GM21526 (cell line): ENCODE measurements at regions not wholly inside any gene's neighbourhood (a gene's known extent, or its start where the extent isn't known, plus 50 kb on each side); places are given as distances from the start of the nearest gene placed in this dataset.

ENCODE experiments used
- ATAC-seq: cut with Tn5 transposase; IDR thresholded peaks from one replicate; pipeline ENCODE4 v1.9.1; 2021; ENCODE audit warnings: moderate library complexity; ENCODE audit not compliant: unreplicated experiment, low FRiP score

DNA sequence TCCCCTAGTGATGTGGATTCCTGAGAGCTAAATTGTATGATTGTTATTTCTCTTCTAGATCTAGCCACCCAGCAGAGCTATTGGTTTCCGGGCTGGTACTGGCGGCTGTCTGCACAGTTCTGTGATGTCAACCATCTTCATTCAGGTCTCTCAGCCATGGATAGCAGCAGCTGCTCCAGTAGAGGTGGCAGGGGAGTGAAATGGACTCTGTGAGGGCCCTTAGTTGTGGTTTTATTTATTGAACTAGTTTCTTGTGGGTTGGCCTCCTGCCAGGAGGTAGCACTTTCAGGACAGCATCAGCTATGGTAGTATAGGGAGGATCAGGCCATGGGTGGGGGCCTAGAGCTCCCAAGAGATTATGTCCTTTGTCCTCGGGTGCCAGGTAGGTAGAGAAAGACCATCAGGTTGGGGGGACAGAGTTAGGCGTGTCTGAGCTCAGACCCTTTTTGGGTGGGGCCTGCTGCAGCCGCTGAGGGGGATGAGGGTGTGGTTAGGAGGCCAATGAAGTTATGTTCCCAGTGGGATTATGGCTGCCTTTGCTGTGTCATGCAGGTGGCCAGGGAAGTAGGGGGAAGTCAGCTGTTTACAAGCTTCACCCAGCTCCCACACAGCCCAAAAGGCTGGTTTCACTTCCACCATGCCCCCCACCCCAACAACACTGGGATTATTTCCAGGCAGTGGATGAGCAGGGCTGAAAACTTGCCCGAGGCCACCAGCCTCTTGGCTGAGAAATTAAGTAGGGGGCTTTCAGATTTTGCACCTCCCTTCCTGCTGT is 55.1 kb upstream of the RGS4 start:
- no peak for ATAC-seq

DNA sequence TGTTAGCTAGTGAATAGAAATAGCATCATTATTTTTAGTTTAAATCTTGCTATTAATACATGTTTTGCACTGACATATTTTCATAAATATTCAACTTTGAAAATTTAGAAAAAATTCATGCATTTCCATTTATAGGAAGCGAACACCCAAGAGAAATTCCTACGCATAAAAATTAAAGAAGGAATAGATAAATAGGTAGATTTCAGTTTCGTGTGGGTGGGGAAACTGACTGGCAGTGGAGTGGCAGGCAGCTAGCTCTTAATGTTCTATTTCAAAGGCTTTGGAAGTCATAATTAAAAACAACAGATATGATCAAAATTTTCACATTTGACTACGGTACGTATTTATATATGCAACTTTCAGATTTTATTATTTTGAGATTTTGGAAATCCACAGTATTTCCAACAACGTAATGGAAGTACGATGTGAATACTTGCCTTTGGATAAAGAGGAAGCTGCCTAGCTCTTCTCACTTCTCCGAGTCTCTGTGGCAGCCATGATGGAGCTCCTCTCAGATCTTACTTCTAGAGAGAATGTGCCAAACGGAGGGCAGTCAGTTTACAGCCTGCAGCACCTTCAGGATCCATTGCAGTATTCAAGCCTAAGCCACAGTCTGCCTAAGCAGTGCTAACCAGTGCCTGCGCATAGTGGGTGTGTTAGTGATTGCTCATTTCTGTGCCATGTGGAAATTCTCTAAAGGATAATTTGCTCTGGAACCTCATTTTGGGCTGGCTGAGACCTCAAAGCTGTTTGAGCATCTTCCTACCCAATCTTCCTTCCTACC is 62.9 kb upstream of the RGS4 start:
- no peak for ATAC-seq

DNA sequence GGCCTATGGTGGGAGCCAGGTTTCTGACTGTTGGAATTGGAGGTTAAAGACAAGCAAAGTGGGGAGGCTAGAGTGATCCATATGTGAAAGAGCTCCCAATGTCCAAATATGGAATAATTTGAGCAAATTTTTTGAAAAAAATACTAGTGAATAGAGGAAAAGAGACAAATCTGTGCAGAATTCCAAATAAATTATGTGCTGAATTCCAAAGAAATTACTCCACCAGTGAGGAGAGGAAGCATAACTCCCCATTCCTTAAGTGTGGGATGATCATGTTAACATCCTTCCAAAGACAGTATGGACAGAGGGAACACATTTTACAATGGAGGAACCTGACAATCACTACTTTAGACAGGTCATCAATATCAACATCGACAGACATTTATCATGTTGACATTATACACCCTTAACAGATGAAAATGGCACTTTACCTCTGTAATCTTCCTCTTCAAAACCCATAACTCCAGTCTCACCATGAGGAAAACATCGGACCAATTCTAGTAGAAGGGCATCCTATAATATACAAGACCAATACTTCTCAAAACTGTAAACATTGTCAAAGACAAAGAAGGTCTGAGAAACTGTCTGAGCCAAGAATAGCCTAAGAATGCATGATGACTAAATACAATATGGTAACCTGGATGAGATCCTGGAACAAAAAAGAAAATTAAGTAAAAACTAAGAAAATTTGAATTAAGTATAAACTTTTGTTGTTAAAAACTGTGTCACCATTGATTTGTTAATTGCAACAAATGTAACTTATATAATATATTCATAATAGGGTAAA is 71.5 kb upstream of the RGS4 start:
- no peak for ATAC-seq

DNA sequence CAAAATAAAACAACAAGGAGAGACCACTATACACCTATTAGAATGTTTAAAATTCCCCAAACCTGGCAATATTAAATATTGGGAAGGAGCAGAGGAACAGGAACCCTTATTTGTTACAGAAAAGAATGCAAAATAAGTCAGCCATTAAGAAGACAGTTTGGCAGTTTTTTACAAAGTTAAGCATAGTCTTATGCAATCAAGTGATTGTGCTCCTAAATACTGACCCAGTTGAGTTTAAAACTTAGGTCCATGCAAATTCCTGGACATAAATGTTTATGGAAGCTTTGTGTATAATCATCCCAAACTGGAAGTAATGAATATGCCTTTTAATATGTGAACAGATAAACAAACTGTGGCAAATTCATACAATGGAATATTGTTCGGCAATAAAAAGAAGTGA is 72.9 kb upstream of the RGS4 start:
- ATAC-seq = no peak

DNA sequence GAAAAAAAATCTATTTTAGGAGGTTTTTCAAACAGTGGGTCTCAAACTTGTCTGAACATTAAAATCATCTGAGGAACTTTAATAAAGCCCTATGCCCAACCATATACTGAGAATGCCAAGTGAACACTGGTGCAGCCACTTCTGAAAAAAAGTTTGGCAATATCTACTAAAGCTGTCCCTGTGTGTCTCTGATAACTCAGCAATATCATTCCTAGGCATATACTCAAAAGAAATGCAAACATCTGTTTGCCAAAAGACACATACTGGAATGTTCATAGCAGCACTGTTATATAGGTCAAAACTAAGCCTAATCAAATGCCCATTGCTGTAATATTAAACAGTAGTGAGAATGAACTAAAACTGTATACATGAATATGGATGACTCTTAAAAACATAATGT is 74.2 kb upstream of the RGS4 start:
- ATAC-seq = no peak

DNA sequence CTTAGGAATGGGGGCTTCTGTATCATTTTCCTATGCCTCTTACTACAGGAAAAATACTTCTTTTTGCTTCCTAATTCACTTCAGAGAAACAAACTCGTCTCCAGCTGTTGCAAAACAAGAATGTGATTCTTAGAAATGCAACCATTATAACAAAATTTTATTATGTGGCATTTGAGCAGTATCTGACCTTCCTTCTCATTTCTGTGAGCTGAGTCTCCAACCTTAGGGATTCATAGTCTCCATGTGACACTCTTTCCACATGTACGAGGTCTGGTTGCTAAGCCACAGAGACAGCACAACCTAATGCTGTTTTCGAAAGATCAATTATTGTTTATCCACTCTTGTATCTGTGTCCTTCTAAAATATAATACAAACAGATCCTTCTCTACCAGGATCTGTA is 75.3 kb upstream of the RGS4 start:
- no peak for ATAC-seq

DNA sequence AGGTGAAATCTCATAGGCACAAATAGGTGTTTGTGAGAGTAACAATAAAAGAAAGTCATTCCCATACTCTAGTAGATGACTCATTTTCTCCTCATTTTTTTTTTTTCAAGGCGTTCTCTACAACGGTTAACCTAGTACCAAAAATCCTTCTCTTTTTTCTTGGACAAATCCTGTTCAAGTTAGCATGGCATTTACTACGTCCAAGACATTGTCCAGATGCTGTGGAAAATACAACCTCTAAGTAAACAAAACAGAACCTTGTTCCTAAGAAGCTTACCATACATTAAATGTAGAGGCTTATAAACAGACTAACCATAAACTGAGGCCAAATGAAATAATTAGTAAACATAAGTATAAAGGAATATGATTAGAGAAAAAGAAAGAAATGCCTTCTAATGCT is 76.2 kb upstream of the RGS4 start:
- no peak for ATAC-seq

DNA sequence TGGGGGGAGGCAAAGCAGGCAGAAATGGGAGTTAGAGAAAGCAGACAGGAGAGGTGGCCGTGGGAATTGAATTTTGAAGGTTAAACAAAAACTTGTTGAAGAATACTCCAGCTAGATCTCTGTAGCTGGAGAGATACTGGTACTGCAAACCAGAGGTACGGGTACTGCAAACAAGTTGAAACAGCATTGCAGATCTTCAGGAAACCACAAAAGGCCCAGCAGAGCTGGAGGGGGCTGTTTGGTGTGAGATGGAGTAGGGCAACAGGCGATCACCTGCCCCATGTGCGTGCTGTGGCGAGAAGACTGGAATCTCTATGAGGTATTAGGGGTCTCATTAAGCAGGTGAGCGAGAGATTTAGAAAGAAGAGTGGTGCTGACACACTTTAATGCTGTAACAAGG is 77.7 kb upstream of the RGS4 start:
- no peak for ATAC-seq

DNA sequence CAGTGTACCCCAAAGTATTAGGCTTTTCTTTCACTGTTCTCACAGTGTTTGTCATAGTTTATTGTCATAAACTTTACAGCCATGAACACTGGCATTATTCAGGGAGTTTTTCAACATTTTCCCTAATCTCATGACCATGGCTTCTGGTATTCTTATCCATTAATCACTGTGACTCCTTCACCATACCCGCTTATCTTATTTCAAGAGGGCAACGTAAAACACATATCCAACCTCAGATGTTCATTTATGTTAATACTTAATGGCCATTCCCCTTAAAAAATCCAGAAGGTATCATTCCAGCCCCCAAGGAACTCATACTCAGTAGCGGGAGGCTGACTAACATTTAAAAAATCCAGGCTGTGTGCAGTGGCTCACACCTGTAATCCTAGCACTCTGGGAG is 78.5 kb upstream of the RGS4 start:
- ATAC-seq = no peak

DNA sequence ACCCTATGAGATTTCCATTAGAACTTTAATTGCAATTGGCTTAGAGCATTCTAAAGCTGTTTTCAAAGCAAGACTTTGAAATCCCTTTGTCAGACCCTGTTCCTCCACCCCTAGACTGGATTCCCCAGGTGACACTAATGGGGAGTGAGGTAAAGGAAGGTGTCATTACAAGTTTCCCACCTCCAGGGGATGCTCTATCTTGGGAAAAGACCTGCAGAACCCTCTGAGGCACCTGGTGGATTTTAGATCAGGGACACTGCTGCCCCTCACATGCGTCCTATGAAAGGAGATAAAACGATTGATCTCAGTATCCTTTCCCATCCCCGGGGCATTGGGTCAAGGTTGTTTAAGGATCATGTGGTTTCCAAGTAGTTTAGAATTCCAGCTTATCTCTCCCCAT is 80.3 kb upstream of the RGS4 start:
- no peak for ATAC-seq

DNA sequence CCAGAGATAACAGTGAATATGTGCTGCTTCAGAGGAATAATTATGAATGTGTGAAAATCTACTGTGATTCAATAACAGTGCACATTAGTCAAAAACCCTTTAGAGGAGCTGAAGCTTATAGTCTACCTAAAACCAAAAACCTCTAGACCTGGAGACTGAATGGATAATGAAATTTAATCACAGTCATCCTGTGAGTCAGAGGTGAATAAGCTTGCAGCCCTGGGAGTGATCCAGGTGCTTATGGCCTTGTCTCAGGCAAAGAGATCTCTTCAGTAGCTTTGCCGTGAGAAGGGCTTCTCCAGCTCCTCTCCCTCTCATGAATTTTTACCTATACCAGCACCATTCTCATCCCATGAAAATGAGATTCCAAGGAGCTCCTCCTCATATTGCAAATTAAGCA is 81.3 kb upstream of the RGS4 start:
- no peak for ATAC-seq

DNA sequence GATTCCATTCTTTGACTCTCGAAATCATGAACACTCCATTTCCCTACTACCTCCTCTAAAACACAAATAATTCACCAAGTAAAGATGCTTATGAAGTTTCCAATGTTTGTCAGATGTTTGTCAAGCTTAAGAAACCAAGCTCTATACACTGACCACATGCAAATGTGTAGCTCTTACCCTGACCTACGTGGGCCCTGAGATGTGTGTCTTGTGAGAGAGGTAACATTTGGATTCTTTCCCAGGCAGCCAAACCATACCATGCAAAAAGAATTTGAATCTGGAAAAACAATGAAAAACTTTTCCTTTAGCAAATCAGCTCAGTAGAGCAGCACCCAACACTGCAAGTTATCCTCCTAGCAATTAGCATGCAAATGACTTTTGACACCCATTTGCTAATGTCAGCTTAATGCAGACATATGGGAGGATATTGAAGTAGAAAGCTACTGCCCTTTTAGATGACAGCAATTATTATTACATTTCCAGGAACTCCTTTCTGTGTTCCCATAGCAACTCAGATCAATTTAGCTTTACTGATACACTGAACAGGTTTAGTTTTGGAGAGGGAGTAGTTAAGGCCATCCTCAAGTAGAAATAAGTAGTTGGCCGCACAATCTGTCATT is 83.2 kb upstream of the RGS4 start:
- no peak for ATAC-seq

DNA sequence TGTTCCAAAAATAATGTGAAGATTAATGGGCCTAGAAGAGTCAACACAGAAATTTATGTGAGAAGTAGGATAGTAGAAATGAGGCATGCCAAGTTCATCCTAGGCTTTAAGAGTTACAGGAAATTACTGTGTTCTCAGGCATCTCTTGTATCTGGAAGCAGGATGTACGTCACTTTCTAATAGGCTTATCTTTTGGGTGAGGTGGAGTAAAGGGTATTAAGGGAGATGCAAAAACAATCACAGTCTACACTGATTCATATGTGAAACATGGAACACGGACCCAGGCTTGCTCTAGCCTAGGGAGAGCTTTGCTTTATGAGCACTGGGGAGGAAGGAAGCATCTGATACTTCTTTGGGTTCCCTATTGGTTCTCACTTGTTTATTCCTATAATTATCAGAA is 84.5 kb upstream of the RGS4 start:
- ATAC-seq = no peak

DNA sequence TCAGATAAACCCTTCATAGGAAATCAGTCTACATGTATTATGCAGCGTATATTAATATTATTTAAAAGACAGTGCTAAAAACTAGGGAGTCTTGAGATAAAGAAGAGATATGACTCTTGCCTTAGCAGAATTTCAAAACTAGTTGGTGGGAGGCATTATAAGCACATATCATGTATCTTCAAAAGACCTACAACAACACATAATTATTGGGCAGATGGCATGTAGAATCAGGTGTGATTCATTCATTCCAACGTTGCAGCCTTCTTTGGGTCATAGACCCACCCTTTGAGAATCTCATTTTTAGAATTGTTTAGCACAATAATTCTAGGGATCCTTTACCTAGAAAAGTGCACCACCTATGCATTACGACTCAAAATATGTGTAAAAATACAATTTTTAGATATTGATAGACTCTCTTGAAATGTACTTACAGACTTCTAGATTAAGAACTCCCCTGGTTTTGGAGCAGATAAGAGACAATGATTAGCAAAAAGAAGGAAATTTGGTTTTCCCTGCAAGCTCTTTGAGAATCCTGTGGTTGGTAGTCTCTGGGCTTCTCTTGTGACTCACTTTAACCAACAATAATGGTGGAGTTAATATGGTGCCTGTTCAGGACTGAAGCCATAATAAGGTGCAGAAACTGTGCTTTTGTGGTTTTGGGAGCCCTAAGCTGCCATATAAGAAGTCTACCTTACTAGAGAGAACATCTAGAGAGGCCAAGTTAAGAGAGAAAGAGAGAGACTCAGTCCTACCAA is 85.3 kb upstream of the RGS4 start:
- no peak for ATAC-seq

DNA sequence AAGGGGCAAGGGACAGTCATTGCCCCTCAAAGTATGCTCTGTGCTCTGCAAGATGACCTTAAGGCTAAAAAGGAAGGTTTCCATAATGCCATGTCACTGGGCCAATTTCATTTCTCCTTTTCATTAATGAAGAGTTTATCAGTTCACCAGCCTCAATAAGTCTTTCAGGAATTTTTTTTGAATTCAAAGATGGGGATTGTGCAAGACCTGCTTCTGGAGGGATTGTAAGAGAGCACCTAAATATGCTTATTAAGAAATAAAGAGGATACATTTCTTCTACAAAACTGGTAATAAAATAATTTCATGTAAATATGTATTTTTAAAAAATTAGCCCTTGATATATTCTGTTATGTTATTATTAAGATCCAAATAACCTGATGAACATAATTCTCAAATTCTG is 86.8 kb upstream of the RGS4 start:
- no peak for ATAC-seq

DNA sequence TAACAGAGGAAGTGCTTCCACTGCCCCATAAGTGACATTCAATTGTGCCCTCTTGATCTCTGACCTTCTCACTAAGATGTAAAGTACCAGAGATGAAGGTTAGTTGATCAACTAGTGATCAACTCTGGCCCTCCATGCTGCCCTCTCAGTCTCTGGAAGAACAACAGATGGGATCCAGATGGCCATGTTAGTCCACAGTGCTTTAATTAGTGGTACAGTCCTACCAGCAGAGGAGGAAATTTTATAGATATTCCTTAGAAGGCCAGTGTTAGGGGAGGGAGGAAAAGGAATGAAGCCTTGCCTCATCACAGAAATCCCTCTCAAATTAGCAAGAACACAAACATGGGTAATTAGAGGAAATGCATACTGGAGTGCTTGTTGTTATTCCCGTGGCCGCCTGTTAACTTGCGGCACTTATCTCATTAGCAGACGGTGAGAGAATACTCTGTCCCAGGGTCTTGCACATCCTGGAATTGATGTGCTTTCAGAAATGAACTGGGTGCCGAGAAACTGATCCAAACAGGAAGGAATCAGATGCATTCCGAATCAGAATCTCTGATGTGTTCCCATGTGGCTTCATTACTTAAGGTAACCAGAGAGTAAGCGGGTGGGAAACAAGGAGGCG is 91.1 kb upstream of the RGS4 start:
- ATAC-seq = no peak

DNA sequence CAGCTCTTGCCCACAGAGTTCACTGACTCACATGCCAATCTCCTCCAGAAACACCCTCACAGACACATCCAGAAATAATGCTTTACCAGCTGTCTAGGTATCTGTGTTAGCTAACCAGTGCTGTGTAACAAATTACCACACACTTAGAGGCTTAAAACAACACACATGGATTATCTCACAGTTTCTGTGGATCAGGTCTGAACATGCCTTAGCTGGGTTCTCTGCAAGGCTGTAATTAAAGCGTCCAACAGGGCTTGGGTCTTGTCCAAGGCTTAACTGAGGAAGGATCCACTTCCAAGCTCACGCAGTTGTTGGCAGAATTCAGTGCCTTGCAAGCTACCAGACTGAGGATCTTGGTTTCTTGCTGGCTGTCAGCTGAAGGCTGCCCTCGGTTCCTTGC is 92.5 kb upstream of the RGS4 start:
- ATAC-seq = no peak

DNA sequence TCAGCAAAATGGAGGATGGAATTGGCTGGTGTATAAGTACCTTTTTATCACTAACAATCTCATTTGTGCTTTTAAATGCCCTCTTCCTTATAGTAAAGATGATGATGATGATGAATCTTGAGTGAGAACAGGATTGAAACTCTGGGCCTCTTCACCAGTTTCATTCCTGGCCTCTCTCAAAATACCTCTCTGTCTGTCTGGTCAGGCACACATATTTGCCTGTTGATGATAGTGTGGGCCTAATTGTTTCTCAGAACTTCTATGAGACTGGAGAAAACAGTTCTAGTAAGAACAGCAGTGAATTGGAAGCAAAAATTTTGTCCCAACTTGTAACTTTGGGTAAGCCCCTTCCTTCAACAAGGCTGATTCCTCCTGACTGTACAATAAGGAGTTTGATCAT is 94.4 kb upstream of the RGS4 start:
- ATAC-seq = no peak

DNA sequence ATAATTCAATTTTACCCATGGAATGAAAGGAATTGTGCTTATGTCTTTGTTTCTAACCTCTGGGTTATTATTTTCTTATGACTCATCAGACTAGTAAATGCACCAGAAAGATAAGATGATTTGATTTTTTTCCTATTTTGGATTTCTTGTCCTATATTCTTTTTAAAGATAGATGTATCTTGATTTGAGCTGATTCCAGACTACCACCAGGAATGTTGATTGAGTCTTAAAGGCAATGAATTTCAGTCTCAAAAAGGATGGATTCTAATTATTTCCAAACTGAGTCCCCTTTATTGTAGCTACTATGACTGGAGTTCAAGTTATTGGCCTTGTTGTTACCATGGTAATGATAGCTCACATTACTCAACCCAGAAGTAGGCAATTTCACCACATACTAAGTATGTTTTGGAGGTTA is 95.8 kb upstream of the RGS4 start:
- no peak for ATAC-seq

DNA sequence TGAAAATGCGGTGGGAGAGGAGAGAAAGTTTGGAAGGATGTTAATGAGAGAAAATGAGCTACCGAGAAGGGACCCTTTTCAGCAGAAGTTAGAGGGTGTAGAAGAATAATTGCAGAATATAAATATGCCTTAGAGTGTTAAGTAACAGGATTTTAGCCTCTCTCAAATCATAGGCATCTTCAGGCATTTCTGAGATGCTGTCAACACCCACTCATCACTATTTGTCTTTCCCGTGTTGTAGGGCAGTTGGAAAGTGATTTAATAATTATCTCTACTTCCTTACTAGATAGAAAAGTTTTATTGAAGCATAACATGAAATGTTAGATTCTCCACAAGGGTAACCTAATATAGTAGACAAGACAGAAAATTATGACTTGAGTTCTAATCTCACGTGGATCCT is 96.4 kb upstream of the RGS4 start:
- no peak for ATAC-seq
